NCI-H2081 treated with DMSO at 0.1 percent for 48 hours (cell line): ENCODE measurements at regions not wholly inside any gene's neighbourhood (a gene's known extent, or its start where the extent isn't known, plus 50 kb on each side); places are given as distances from the start of the nearest gene placed in this dataset.
"Not testable (repeated sequence)": the region's sequence is repeated elsewhere in the genome, so short reads cannot be mapped to it uniquely, and the experiment has no call there.

Experiments
- DNase-seq: peaks from one replicate; lab custom pipeline; 2025; lab: John Stamatoyannopoulos, UW

- no peak for DNase-seq
Observed at GRCh38 chr2:4916094-4916493, 776.1 kb upstream of the SOX11 start.

GRCh38 chr2:4930704-4931103, 761.5 kb upstream of the SOX11 start:
- DNase-seq: no peak

- DNase-seq: no peak
Observed at GRCh38 chr2:4931721-4932365, 760.3 kb upstream of the SOX11 start.

GRCh38 chr2:4935291-4935690, 756.9 kb upstream of the SOX11 start:
- not testable (repeated sequence) for DNase-seq

- DNase-seq: no peak
Observed at GRCh38 chr2:4937550-4937949, 754.6 kb upstream of the SOX11 start.

- no peak for DNase-seq
Observed at GRCh38 chr2:4938206-4938605, 754.0 kb upstream of the SOX11 start.

GRCh38 chr2:4942441-4942840, 749.7 kb upstream of the SOX11 start:
- DNase-seq: no peak

GRCh38 chr2:4947911-4948310, 744.3 kb upstream of the SOX11 start:
- no peak for DNase-seq

- DNase-seq: no peak
Observed at GRCh38 chr2:4951368-4951767, 740.8 kb upstream of the SOX11 start.

- no peak for DNase-seq
Observed at GRCh38 chr2:4959219-4959618, 733.0 kb upstream of the SOX11 start.

GRCh38 chr2:4962419-4962818, 729.8 kb upstream of the SOX11 start:
- DNase-seq: no peak

- DNase-seq: no peak
Observed at GRCh38 chr2:4963106-4963505, 729.1 kb upstream of the SOX11 start.

GRCh38 chr2:4964001-4964540, 728.1 kb upstream of the SOX11 start:
- DNase-seq: no peak

- DNase-seq: no peak
Observed at GRCh38 chr2:4964579-4964978, 727.6 kb upstream of the SOX11 start.

- DNase-seq: peak; percentile 82
Observed at GRCh38 chr2:4965556-4966320, 726.4 kb upstream of the SOX11 start.

GRCh38 chr2:4967206-4967605, 725.0 kb upstream of the SOX11 start:
- DNase-seq: no peak

GRCh38 chr2:4972472-4972871, 719.7 kb upstream of the SOX11 start:
- no peak for DNase-seq

- DNase-seq: no peak
Observed at GRCh38 chr2:4973354-4973753, 718.8 kb upstream of the SOX11 start.

- no peak for DNase-seq
Observed at GRCh38 chr2:4973973-4974372, 718.2 kb upstream of the SOX11 start.

GRCh38 chr2:4976407-4976806, 715.8 kb upstream of the SOX11 start:
- no peak for DNase-seq

GRCh38 chr2:4979111-4979510, 713.1 kb upstream of the SOX11 start:
- no peak for DNase-seq

GRCh38 chr2:4980995-4981394, 711.2 kb upstream of the SOX11 start:
- DNase-seq: no peak

- no peak for DNase-seq
Observed at GRCh38 chr2:4981802-4982409, 710.3 kb upstream of the SOX11 start.
